Effector CD4-positive, alpha-beta T cell (primary cell): ENCODE measurements at regions not wholly inside any gene's neighbourhood (a gene's known extent, or its start where the extent isn't known, plus 50 kb on each side); places are given as distances from the start of the nearest gene placed in this dataset.
"Not testable (repeated sequence)": the region's sequence is repeated elsewhere in the genome, so short reads cannot be mapped to it uniquely, and the experiment has no call there.

Source experiments
- DNase-seq: peaks from one replicate; pipeline ENCODE4 v3.0.0-alpha.2; 2020

GRCh38 chr11:79670882-79671281 is 230.1 kb upstream of the TENM4 start:
- no peak for DNase-seq

DNA sequence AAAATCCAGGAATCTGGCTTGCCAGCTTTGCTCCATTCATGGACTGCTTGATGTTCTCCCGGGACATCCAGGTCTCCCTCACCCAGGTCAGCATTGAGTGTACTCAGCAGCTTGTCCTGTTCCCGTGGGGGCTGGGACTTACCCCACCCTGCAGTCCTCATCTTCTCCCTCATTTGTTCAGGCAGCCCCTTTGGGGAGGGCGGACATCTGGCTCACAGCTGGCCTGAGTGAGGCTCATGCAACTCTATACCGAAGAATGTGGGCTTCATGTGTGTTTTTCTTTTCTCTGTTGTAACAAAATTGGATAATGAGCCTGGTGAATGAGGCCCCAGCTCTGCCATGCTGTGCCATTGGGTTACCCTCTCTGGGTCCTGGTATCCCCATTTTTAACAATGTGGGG is 227.7 kb upstream of the TENM4 start:
- DNase-seq: no peak

DNA sequence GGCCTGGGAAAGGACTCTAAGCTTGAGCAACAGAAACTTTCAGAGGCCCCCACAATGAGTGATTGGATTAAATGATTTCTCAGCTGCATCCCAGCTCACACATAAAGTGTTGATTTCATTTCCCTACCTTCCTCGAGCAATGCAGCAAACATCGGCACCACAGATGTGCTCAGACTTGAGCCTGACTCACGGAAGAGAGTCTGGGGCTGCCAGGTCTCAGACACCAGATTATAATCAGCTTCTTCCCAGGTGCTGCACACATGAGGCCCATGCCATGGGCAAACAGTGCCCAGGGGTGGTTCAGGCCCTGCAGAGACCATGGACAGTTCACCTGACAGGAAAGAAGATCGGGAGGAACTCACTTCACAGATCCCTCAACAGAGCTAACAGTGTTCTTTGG is 226.6 kb upstream of the TENM4 start:
- DNase-seq: no peak

DNA sequence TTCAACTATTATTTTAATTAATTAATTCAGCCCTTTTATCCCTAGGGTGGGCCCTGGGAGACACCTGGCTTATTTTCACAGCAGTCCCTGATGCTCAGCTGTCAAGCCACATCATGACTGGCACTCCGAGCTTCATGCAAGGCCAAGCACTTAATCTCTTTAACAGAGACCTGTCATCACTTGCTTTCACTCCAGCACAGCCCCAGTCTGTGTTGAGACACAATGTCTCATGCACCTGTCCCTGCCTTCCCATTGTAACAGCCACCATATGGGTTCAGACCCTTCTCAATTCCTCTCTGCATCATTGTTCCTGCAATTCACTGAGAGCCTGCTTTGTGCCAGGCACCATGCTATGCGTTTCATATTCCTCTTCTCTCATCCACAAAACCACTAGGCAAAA is 222.2 kb upstream of the TENM4 start:
- DNase-seq: no peak

DNA sequence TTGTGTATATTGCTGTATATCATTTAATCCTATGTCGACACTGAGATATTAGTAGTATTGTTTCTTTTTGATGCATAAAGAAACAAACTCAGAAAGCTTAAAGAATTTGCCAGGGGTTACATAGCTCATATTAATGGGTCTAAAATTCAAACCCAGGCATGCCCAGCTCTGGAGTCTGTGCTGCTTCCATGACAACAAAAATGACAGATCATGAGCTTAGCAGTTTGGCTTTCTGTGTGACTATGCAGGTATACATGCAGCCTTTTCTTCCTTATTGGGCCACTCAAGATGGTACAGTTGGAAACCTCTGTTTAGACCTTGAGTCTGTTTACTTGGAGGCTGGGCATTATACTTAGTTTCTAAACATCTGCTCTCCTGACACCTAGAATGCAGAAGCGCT is 220.5 kb upstream of the TENM4 start:
- DNase-seq: no peak

DNA sequence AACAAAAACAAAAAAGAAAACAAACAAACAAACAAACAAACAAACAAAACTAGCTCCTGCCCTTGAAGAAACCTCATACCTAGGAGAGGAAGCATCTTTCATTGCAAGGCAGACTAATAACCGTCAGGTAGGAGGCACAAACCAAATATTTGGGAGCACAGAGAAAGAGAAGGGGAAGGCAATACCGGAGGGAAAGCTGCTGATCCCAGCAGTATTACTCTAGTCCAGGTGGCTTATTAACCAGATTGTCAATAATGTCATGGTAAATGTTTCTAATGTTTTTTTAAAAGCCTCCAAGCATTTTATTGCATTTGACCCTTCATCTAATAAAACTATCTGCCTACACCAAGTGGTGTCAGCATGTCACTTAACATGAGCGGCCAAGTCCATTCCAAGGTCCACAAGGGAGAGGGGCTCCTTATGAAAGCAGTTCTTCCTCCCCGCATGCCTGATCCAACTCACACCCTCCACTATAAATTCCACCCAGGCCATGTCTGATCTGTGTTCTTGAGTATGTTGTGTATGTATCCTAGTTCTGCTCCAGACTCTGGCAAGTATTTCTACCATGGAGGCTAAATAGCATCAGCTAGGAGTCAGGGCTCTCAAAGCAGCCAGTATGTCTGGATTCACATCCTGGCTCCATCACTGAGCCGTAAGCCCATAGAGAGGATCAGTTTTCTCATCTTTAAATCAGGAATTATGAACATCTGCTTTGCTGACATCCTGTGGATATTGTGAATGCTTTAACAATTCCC is 208.1 kb upstream of the TENM4 start:
- no peak for DNase-seq

DNA sequence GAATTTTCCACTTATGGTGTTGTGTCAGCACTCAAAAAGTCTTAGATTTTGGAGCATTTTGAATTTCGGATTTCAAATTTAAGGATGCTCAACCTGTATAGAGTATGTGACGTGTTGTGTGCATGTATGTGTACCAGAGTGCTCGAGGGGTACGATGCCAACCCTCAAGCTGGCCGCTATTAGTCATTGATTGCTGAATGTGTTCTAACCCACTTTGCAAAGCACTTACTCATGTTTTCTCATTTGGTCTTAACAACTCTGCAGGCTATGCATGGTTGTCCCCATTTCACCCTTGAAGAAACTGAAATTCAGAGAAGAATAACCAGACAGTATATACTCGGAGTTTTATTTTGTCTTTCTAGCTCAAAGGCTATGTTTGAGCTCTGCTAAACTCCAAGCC is 196.4 kb upstream of the TENM4 start:
- no peak for DNase-seq

DNA sequence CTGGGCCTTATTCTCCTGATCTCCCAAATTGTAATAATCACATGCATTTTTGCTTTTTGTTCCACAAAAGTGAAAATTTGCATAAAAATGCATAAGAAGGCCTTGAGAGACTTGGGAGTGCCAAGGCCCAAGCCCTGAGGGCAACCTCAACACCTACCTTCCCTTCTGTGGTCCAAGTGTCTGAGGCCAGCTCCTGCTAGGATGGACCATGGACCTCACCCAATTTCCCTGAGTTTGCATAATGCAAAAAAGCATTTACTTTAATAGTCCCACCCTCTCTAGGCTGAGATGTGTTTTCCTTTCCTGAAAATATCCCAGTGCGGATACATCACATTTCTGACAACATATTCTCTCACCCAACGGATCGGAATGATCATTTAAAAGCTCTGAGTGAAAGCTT is 194.1 kb upstream of the TENM4 start:
- DNase-seq: no peak

DNA sequence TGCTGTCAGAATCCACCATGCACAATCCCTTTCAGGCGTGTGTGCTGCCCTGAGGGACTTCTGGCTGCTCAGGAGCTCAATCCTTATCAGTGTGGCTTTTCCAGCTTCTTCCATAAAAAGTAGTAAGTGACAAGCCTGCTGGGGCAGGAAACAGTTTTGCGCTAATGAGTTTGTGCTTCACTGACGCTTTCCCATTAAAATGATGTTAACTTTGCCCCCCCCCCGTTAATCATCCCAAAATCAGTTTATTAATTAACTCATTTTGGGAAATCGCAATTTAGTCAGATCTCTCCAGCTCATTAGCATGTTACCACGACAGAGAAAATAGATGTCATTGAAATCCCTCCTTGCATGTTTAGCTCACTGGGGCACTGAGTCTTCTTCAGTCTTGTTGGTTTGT is 186.5 kb upstream of the TENM4 start:
- no peak for DNase-seq

DNA sequence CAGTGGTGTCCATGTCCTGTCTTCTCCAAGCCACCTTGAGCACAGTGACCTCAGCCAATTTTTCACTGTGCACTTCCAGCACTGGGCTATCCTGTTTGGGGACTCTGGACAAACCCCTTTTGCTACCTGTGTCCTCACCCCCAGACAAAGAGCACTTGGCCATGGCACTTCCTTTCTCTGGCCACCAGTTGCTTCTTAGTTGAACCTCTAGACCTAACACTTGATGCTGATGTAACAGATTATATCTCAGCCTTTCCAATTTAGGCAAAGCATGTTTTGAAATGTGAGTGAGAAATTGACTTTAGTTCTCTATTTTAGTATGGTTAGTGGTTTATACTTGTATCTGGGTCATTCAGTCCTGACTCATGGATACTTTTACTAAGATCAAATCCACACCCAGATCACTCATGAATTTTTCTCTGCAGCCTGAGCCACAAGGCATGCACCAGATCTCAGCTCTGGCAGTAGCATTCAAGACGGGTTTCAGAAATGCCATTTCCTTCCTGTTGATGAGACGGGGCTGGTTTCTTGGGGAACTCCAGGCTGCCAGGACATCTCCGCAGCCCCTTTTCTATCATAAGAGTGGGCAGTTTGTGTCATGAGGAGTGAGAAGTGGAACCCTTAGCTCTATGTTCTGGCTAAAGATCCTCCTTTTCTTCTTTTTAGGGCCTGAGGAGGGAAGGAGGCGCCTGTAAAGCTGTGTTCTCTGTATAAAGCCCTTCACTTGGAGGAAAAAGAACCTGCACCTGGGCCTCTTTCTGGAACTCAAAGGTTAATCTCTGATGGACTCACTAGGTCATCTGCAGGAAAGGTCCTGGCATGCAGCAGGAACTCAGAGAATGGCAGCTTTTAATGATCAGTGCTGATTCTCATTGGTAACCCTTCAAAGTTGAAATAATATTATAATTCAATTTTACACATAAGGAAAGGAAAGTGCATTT is 185.6 kb upstream of the TENM4 start:
- no peak for DNase-seq

GRCh38 chr11:79623375-79623774 is 182.5 kb upstream of the TENM4 start:
- DNase-seq: no peak

- no peak for DNase-seq
Observed at GRCh38 chr11:79617561-79617960, 176.7 kb upstream of the TENM4 start.

- no peak for DNase-seq
Observed at GRCh38 chr11:79616392-79616851, 175.6 kb upstream of the TENM4 start.

- no peak for DNase-seq
Observed at GRCh38 chr11:79615425-79615824, 174.6 kb upstream of the TENM4 start.

GRCh38 chr11:79610678-79611077 is 169.8 kb upstream of the TENM4 start:
- no peak for DNase-seq

DNA sequence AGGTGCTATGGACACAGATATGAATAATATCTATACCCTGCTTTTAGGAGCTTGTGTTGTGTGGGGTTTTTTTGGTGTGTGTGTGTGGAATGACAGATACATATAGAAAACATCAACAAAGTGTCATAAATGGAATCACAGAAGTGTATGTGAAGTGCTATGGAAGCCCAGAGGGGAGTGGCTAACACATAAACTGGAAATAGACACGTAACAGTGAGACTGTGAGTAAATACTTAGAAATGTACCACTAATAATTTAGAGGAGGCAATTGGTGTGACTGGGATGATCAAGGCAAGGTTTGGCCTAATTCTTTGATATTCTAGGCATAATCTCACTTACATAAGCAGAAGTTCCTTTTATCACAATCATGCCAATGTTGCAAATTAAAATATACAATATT is 169.3 kb upstream of the TENM4 start:
- no peak for DNase-seq

GRCh38 chr11:79609511-79609910 is 168.7 kb upstream of the TENM4 start:
- DNase-seq: no peak

DNA sequence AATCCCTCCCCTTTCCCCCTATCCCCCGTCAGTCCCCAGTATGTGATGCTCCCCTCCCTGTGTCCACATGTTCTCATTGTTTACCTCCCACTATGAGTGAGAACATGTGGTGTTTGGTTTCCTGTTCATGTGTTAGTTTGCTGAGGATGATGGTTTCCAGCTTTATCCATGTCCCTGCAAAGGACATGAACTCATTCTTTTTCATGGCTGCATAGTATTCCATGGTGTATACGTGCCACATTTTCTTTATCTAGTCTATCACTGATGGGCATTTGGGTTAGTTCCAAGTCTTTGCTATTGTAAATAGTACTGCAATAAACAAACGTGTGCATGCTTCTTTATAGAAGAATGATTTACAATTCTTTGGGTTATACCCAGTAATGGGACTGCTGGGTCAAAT is 165.6 kb upstream of the TENM4 start:
- not testable (repeated sequence) for DNase-seq

DNA sequence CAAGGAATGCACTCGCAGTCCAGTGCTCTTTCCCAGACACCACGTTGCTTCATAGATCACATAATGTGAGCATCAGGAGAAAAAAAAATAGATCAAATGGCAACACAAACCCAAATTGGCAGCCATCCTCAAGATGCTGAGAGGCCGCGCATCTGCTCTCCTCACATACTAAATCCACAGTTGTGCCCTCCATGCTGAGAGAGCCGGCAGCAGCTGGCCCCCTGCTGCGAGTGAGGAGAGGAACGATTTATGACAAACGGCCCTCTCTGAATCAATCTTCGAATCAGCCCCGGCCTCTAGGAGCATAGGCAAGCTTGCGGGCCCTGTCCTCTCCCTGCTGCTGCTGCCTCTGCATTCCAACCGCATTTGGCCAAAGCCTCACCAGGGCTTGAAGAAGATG is 159.9 kb upstream of the TENM4 start:
- DNase-seq: no peak

DNA sequence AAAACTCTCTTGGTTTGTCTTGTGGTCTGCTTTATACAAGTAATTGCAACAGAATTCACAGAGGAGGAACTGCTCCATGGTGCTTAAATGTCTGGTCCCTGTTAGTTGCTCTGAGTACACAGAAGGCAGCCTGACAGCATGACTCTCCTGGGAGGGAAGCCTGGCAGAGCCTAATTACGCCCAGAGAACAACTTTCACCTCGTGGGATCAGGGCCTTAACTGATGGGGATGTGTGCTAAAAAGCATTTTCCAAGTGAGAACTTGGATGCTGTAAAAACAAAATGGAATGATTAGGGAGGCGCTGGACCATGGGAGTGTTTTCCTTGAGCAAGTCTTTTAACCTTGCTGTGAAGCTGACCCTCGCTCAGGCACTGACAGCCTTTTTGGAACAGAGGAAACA is 154.0 kb upstream of the TENM4 start:
- no peak for DNase-seq

DNA sequence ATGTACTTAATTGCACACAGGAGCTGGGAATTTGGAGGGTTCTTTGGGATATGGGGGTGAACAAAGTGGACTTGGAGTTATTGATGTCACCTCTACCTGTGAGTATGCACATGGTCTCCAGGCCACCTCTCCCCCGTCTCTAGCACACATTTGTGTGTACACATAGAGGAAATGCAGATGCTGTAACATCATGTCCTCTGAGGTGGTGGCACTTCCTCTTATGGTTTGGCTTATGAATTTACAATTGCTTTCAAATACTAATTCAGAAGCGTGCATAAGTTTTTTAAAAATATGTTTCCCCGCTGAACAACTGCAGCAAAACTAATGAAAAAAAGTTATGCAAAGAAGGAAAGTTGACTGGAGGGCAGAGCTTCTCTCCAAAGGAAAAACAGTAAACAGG is 152.0 kb upstream of the TENM4 start:
- DNase-seq: no peak

DNA sequence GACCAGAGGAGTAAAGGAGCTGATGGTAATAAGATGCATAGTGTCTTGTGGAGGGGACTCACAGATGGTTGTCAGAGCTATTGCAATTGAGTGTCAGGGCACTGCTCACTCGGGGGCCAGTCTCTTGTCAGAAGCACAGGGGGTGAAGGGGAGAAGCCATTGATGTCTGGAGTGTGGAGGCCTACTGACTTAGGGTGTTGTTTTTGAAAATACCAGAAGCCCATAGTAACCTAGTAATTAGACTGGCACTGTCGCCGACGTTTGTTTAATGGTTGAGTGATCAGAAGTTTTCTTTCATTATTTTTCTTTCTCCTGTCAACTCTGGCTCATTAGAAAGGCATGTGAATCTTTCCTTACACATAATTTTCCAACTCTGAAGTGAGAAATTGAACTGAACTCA is 151.6 kb upstream of the TENM4 start:
- DNase-seq: no peak

DNA sequence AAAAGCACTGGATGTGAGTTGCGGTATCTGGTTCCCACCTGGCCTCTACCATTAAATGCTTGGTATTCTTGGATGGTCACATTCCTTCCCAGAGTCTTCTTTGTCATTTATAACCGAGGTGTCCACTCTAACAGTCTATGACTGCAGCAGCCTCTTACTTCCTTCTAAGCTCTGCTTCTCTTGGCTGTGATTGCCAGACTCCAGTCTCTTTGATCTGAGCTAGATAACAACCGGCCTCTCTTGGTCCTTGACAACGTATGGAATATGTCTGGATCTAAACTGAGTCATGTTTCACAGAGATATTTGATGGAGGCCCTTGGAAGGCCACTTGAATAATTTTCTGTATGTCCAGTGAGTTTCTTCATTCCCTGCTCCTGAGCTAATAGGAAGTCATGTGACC is 141.6 kb upstream of the TENM4 start:
- DNase-seq: no peak

DNA sequence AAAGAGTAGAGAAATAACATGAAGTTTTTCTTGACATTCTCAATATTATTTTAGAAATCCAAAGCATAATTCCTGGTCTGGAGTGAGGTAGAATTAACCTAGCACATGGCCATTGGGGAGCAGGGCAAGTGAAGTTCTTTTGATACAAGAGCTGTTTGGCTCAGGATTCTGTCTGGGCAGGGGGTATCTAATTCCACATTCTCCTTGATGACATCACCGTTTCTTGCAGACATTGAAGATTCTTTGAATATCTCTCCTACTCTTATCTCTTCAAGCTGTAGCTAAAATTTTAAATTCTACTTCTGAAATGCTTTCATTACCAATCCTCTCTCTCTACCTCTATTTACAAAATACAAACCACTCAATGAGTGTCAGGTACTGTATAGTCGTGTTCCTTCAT is 138.2 kb upstream of the TENM4 start:
- DNase-seq: no peak
